GM23248 (cell line): ENCODE measurements at regions not wholly inside any gene's neighbourhood (a gene's known extent, or its start where the extent isn't known, plus 50 kb on each side); places are given as distances from the start of the nearest gene placed in this dataset.
"Not testable (repeated sequence)": the region's sequence is repeated elsewhere in the genome, so short reads cannot be mapped to it uniquely, and the experiment has no call there.

Experiments
- DNase-seq: peaks from one replicate; pipeline ENCODE4 v3.0.0-alpha.2; 2015
- H2AFZ ChIP-seq: fragments of 200-600 bp; sonication (generic); 2 replicates; pipeline ENCODE4 v1.6.1; 2016; ENCODE audit warnings: antibody characterized with exemption
- H3F3A ChIP-seq: fragments of 200-600 bp; sonication (generic); 2 replicates; pipeline ENCODE4 v1.6.1; 2016; ENCODE audit warnings: mild to moderate bottlenecking, antibody characterized with exemption, mixed run types; ENCODE audit not compliant: insufficient read depth
- H3K27ac ChIP-seq: fragments of 200-600 bp; sonication (generic); 2 replicates; pipeline ENCODE4 v1.5.1; 2016; ENCODE audit warnings: mild to moderate bottlenecking
- H3K27me3 ChIP-seq: fragments of 200-600 bp; sonication (generic); replicated peaks from 2 replicates; pipeline ENCODE4 v1.6.1; 2016; ENCODE audit warnings: mild to moderate bottlenecking; ENCODE audit not compliant: insufficient read depth
- H3K36me3 ChIP-seq: fragments of 200-600 bp; sonication (generic); 2 replicates; pipeline ENCODE4 v1.6.1; 2016; ENCODE audit warnings: low read depth, mild to moderate bottlenecking
- H3K4me1 ChIP-seq: fragments of 200-600 bp; sonication (generic); 2 replicates; pipeline ENCODE4 v1.6.1; 2016; ENCODE audit warnings: mild to moderate bottlenecking; ENCODE audit not compliant: insufficient read depth
- H3K4me2 ChIP-seq: fragments of 200-600 bp; sonication (generic); one replicate; pipeline ENCODE4 v1.6.1; 2016; ENCODE audit warnings: mild to moderate bottlenecking; ENCODE audit not compliant: unreplicated experiment
- H3K4me3 ChIP-seq: fragments of 200-600 bp; sonication (generic); 2 replicates; pipeline ENCODE4 v1.5.1; 2016; ENCODE audit warnings: mild to moderate bottlenecking
- H3K79me2 ChIP-seq: fragments of 200-600 bp; sonication (generic); 2 replicates; pipeline ENCODE4 v1.6.1; 2016; ENCODE audit warnings: mild to moderate bottlenecking; ENCODE audit not compliant: insufficient read depth
- H3K9ac ChIP-seq: fragments of 200-600 bp; sonication (generic); 2 replicates; pipeline ENCODE4 v1.6.1; 2016; ENCODE audit warnings: mild to moderate bottlenecking
- H3K9me2 ChIP-seq: fragments of 200-600 bp; sonication (generic); 2 replicates; pipeline ENCODE4 v1.6.1; 2016; ENCODE audit warnings: mixed run types, mild to moderate bottlenecking, moderate library complexity; ENCODE audit not compliant: insufficient read depth
- H3K9me3 ChIP-seq: fragments of 200-600 bp; sonication (generic); one replicate; pipeline ENCODE4 v1.6.1; 2017; ENCODE audit warnings: low read depth
- H4K20me1 ChIP-seq: fragments of 200-600 bp; sonication (generic); 2 replicates; pipeline ENCODE4 v1.6.0; 2016; ENCODE audit not compliant: insufficient read depth
- EZH2 ChIP-seq: fragments of 200-600 bp; sonication (generic); IDR thresholded peaks from 2 replicates; pipeline ENCODE4 v1.6.1; 2018; ENCODE audit warnings: antibody characterized with exemption, mild to moderate bottlenecking; ENCODE audit not compliant: insufficient read depth, poor library complexity, severe bottlenecking
- EZH2phosphoT487 ChIP-seq: fragments of 200-600 bp; sonication (generic); IDR thresholded peaks from 2 replicates; pipeline ENCODE4 v1.6.1; 2018; ENCODE audit warnings: antibody characterized with exemption, moderate library complexity, mild to moderate bottlenecking, low read depth; ENCODE audit not compliant: insufficient read depth
- WGBS, 2 experiments: methylation state at CpG; one replicate each; pipeline ENCODE4 v1.1.6; 2015 to 2017; ENCODE audit warnings: low lambda C conversion rate in 2 of 2, low coverage in 1 of 2; ENCODE audit errors: missing lambda C conversion rate in 2 of 2; 5-methylcytosine and 5-hydroxymethylcytosine counted together
- in situ Hi-C: fragments of 300-500 bp; cut with MboI; formaldehyde crosslinking; loops from 2 replicates; pipeline ENCODE4 v1.15.0; 2020

GRCh38 chr4:10388146-10388545, 69.1 kb downstream of the ZNF518B start:
- DNase-seq, result not testable (repeated sequence)
- WGBS, 2 experiments, result 47 to 49% methylated on average over 3 of the region's 3 CpGs

GRCh38 chr4:10385994-10386394, 71.2 kb downstream of the ZNF518B start:
- H3K79me2 ChIP-seq, result no peaks in the 10 kb centered on the region
- in situ Hi-C loops, result no loop called here
- H3K4me2 ChIP-seq, result no peak overlapping the region
- H3K27ac ChIP-seq, result no peak overlapping the region
- no peaks in the 10 kb centered on the region for H4K20me1 ChIP-seq
- H3K9me3 ChIP-seq, result no peaks in the 10 kb centered on the region
- no peaks in the 10 kb centered on the region for H3K4me1 ChIP-seq
- 0 out of 2 replicates have a peak, but pooled peaks cover 5% of the 10 kb centered on the region for H3K27me3 ChIP-seq
- WGBS, 2 experiments, result 52 to 54% methylated on average over 3 of the region's 3 CpGs
- no peak for DNase-seq
- H2AFZ ChIP-seq, result no peak overlapping the region
- TF ChIP-seq EZH2phosphoT487, result no peak
- TF ChIP-seq EZH2, result no peak
- no peaks in the 10 kb centered on the region for H3K9me2 ChIP-seq
- no peak overlapping the region for H3K9ac ChIP-seq
- no peaks in the 10 kb centered on the region for H3F3A ChIP-seq
- no peak overlapping the region for H3K4me3 ChIP-seq
- H3K36me3 ChIP-seq, result no peaks in the 10 kb centered on the region

More at GRCh38 chr4:10388146-10388545, 69.1 kb downstream of the ZNF518B start:
- H3K27ac ChIP-seq, H3F3A ChIP-seq, H3K36me3 ChIP-seq, H2AFZ ChIP-seq, H3K4me3 ChIP-seq, H3K4me1 ChIP-seq, in situ Hi-C loops, H3K9me2 ChIP-seq, H3K9ac ChIP-seq, H3K27me3 ChIP-seq, H3K4me2 ChIP-seq, H3K79me2 ChIP-seq, H4K20me1 ChIP-seq, H3K9me3 ChIP-seq: not testable (repeated sequence)

GRCh38 chr4:10384974-10385373, 72.3 kb downstream of the ZNF518B start:
- WGBS, 2 experiments, result 22 to 30% methylated on average over 1 of the region's 1 CpG
- in situ Hi-C loops, result no loop called here
- H3K4me1 ChIP-seq, result no peaks in the 10 kb centered on the region

GRCh38 chr4:10383417-10383816, 73.8 kb downstream of the ZNF518B start:
- Histone ChIP-seq H3K27me3 (0 out of 2 replicates have a peak, but pooled peaks cover 2% of the 10 kb centered on the region), H3K4me1 (no peaks in the 10 kb centered on the region), H3K9me3 (no peaks in the 10 kb centered on the region), H3K4me3 (no peak overlapping the region), H3K4me2 (no peak overlapping the region), H3K36me3 (no peaks in the 10 kb centered on the region), H3K79me2 (no peaks in the 10 kb centered on the region), H2AFZ (no peak overlapping the region), H3F3A (no peaks in the 10 kb centered on the region), H3K9me2 (no peaks in the 10 kb centered on the region), H3K27ac (no peak overlapping the region), H4K20me1 (no peaks in the 10 kb centered on the region), H3K9ac (no peak overlapping the region)
- in situ Hi-C loops, result no loop called here
- TF ChIP-seq EZH2 (no peak), EZH2phosphoT487 (no peak)
- 22 to 32% methylated on average over 3 of the region's 3 CpGs for WGBS, 2 experiments
- DNase-seq, result no peak

More at GRCh38 chr4:10384974-10385373, 72.3 kb downstream of the ZNF518B start:
- Histone ChIP-seq H3F3A (no peaks in the 10 kb centered on the region), H3K27ac (no peak overlapping the region), H3K4me3 (no peak overlapping the region), H3K79me2 (no peaks in the 10 kb centered on the region), H3K9me3 (no peaks in the 10 kb centered on the region), H3K9ac (no peak overlapping the region), H3K4me2 (no peak overlapping the region), H4K20me1 (no peaks in the 10 kb centered on the region), H3K27me3 (0 out of 2 replicates have a peak, but pooled peaks cover 5% of the 10 kb centered on the region), H3K36me3 (no peaks in the 10 kb centered on the region), H3K9me2 (no peaks in the 10 kb centered on the region), H2AFZ (no peak overlapping the region)
- no peak for DNase-seq
- TF ChIP-seq EZH2, result no peak
- TF ChIP-seq EZH2phosphoT487, result no peak

GRCh38 chr4:10382171-10382570, 75.1 kb downstream of the ZNF518B start:
- WGBS, 2 experiments, result 50 to 68% methylated on average over 1 of the region's 1 CpG
- H3K9me3 ChIP-seq, result not testable (repeated sequence)

More at GRCh38 chr4:10382171-10382570, 75.1 kb downstream of the ZNF518B start:
- H3K27ac ChIP-seq, DNase-seq, H3K4me1 ChIP-seq, H3K36me3 ChIP-seq, H3K9me2 ChIP-seq, H3K4me2 ChIP-seq, H3K4me3 ChIP-seq, H3K9ac ChIP-seq, H3K79me2 ChIP-seq, H3F3A ChIP-seq, H3K27me3 ChIP-seq, H4K20me1 ChIP-seq, in situ Hi-C loops, H2AFZ ChIP-seq: not testable (repeated sequence)
